ENCODE measurements at regions not wholly inside any gene's neighbourhood (a gene's known extent, or its start where the extent isn't known, plus 50 kb on each side); places are given as distances from the start of the nearest gene placed in this dataset.

DNA sequence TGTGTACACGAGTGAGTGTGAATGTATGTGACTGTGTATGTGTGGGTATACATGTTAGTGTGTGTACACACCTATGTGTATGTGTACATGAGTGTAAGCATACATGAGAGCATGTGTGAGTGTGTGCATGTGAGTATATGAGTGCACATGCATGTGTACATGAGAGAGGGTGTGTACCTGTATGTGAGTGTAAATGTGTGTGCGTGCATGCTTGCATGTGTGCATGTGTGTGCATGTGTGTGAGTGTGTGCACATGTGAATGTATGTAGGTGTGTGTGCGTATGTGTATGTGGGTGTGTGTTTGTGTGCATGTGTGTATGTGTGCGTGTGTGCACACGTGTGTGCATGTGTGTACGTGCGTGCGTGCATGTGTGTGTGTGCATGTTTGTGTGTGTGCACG lies 183.4 kb downstream of the BMP7 start:
- TF ChIP-seq POLR2A (IDR thresholded peaks at IDR 0.05; ENCODE audit: low read depth, low read length) = no peak
- no peak for TF ChIP-seq POLR2AphosphoS5 (IDR thresholded peaks at IDR 0.05; ENCODE audit: low read depth, low read length)
